Loucy (cell line): ENCODE measurements at regions not wholly inside any gene's neighbourhood (a gene's known extent, or its start where the extent isn't known, plus 50 kb on each side); places are given as distances from the start of the nearest gene placed in this dataset.
A peak's percentile ranks its signal among the peaks of the same experiment; 100 is the strongest.
"Not testable (repeated sequence)": the region's sequence is repeated elsewhere in the genome, so short reads cannot be mapped to it uniquely, and the experiment has no call there.

Experiments used
- H2AFZ ChIP-seq: fragments of 200-600 bp; sonication (generic); 2 replicates; pipeline ENCODE4 v1.6.0; 2016; ENCODE audit warnings: antibody characterized with exemption, mild to moderate bottlenecking, low read length, moderate library complexity
- H3F3A ChIP-seq: fragments of 200-600 bp; 2 replicates; pipeline ENCODE4 v1.6.0; 2016; ENCODE audit warnings: antibody characterized with exemption, low read depth, mild to moderate bottlenecking
- H3K27me3 ChIP-seq: fragments of 200-600 bp; sonication (generic); 2 replicates; pipeline ENCODE4 v1.6.1; 2014; ENCODE audit warnings: low read length, mild to moderate bottlenecking; ENCODE audit not compliant: insufficient read depth, poor library complexity, severe bottlenecking
- H3K36me3 ChIP-seq: fragments of 200-600 bp; sonication (generic); 2 replicates; pipeline ENCODE4 v1.6.1; 2016; ENCODE audit warnings: low read length; ENCODE audit not compliant: insufficient read depth
- H3K4me1 ChIP-seq: fragments of 200-600 bp; sonication (generic); 2 replicates; pipeline ENCODE4 v1.5.1; 2014; ENCODE audit warnings: low read length, mild to moderate bottlenecking; ENCODE audit not compliant: insufficient read depth, poor library complexity, severe bottlenecking
- H3K4me2 ChIP-seq: fragments of 200-600 bp; sonication (generic); 2 replicates; pipeline ENCODE4 v1.6.0; 2014; ENCODE audit warnings: antibody characterized with exemption, low read length, low read depth, mild to moderate bottlenecking; ENCODE audit not compliant: poor library complexity, severe bottlenecking
- H3K4me3 ChIP-seq: fragments of 200-600 bp; sonication (generic); 2 replicates; pipeline ENCODE4 v1.5.1; 2014; ENCODE audit warnings: low read length, mild to moderate bottlenecking, mixed read lengths; ENCODE audit not compliant: poor library complexity, severe bottlenecking
- H3K79me2 ChIP-seq: fragments of 200-600 bp; sonication (generic); 2 replicates; pipeline ENCODE4 v1.6.1; 2014; ENCODE audit warnings: low read length; ENCODE audit not compliant: insufficient read depth
- H3K9ac ChIP-seq: fragments of 200-600 bp; sonication (generic); 2 replicates; pipeline ENCODE4 v1.6.0; 2014; ENCODE audit warnings: mild to moderate bottlenecking, low read depth, low read length, moderate library complexity; ENCODE audit not compliant: poor library complexity, severe bottlenecking
- H3K9me2 ChIP-seq: fragments of 200-600 bp; sonication (generic); replicated peaks from 2 replicates; pipeline ENCODE4 v1.6.1; 2016; ENCODE audit warnings: low read depth, low read length, mixed read lengths
- H3K9me3 ChIP-seq: fragments of 200-600 bp; sonication (generic); 2 replicates; pipeline ENCODE4 v1.6.1; 2014; ENCODE audit warnings: mild to moderate bottlenecking, antibody characterized with exemption, low read length, low read depth; ENCODE audit not compliant: insufficient read depth
- H4K20me1 ChIP-seq: fragments of 200-600 bp; sonication (generic); 2 replicates; pipeline ENCODE4 v1.6.0; 2014; ENCODE audit warnings: antibody characterized with exemption, low read length, mild to moderate bottlenecking; ENCODE audit not compliant: insufficient read depth, poor library complexity, severe bottlenecking
- EZH2phosphoT487 ChIP-seq: fragments of 200-600 bp; IDR thresholded peaks from 2 replicates; pipeline ENCODE4 v1.6.1; 2018; ENCODE audit warnings: antibody characterized with exemption, mild to moderate bottlenecking, moderate library complexity, borderline replicate concordance
- TF ChIP-seq, protein P1 (sequence below): fragments of 200-600 bp; sonication (generic); conservative IDR thresholded peaks from 2 replicates; pipeline ENCODE4 v1.5.1; 2014; ENCODE audit warnings: mild to moderate bottlenecking, antibody characterized with exemption, low read length

DNA sequence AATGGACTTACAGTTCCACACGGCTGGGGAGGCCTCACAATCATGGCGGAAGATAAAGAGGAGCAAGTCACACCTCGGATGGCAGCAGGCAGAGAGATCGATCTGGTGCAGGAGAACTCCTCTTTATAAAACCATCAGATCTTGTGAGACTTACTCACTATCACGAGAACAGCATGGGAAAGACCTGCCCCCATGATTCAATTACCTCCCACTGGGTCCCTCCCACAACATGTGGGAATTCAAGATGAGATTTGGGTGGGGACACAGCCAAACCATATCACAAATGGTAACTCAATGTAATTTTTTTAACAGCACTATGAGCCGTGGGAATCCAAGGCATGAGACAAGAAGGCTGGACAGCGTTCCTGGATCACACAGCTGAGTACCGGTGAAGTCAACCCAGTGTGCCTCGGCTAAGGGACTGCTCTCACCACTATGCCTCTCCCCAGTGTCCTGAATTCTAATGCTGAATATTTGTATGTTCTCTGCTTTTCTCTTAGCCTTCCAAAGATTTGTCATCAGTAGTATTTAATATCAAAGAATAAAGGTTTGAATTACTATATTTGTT, 84.3 kb downstream of the IRS2 start:
- H3K4me2 ChIP-seq, H3K9me3 ChIP-seq, H3K9me2 ChIP-seq, H3K79me2 ChIP-seq, H3K9ac ChIP-seq, H4K20me1 ChIP-seq, H2AFZ ChIP-seq, H3K27me3 ChIP-seq, H3K4me3 ChIP-seq, H3K36me3 ChIP-seq: not testable (repeated sequence)
- peaks cover 46% of the 10 kb centered on the region for H3K4me1 ChIP-seq
- H3F3A ChIP-seq, result peaks cover 13% of the 10 kb centered on the region

- Histone ChIP-seq H2AFZ (no peak overlapping the region), H3K9me3 (peaks cover 7% of the 10 kb centered on the region; the same call in 1 of the 2 replicates), H3F3A (peaks cover 13% of the 10 kb centered on the region), H3K79me2 (no peaks in the 10 kb centered on the region), H3K4me3 (peak overlapping the region; percentile 63), H3K4me1 (peaks cover 38% of the 10 kb centered on the region), H3K9ac (no peak overlapping the region), H3K36me3 (no peaks in the 10 kb centered on the region), H4K20me1 (no peaks in the 10 kb centered on the region), H3K27me3 (no peaks in the 10 kb centered on the region), H3K4me2 (peak overlapping the region; percentile 77), H3K9me2 (no peaks in the 10 kb centered on the region)
- TF ChIP-seq, protein P1, sequence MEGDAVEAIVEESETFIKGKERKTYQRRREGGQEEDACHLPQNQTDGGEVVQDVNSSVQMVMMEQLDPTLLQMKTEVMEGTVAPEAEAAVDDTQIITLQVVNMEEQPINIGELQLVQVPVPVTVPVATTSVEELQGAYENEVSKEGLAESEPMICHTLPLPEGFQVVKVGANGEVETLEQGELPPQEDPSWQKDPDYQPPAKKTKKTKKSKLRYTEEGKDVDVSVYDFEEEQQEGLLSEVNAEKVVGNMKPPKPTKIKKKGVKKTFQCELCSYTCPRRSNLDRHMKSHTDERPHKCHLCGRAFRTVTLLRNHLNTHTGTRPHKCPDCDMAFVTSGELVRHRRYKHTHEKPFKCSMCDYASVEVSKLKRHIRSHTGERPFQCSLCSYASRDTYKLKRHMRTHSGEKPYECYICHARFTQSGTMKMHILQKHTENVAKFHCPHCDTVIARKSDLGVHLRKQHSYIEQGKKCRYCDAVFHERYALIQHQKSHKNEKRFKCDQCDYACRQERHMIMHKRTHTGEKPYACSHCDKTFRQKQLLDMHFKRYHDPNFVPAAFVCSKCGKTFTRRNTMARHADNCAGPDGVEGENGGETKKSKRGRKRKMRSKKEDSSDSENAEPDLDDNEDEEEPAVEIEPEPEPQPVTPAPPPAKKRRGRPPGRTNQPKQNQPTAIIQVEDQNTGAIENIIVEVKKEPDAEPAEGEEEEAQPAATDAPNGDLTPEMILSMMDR, result no peak
- TF ChIP-seq EZH2phosphoT487, result peak; percentile 74
Measured at GRCh38 chr13:109700176-109700575, 86.2 kb downstream of the IRS2 start.

GRCh38 chr13:109699628-109700071, 86.7 kb downstream of the IRS2 start:
- H3K9ac ChIP-seq, result peak overlapping the region; percentile 62
- no peaks in the 10 kb centered on the region for H3K36me3 ChIP-seq
- H3K9me3 ChIP-seq, result peaks cover 7% of the 10 kb centered on the region; the same call in 1 of the 2 replicates
- peak overlapping the region; percentile 63 for H3K4me3 ChIP-seq
- TF ChIP-seq EZH2phosphoT487, result no peak
- TF ChIP-seq, protein P1, result peak; percentile 47
- H3F3A ChIP-seq, result peaks cover 13% of the 10 kb centered on the region
- H4K20me1 ChIP-seq, result no peaks in the 10 kb centered on the region
- no peaks in the 10 kb centered on the region for H3K9me2 ChIP-seq
- no peaks in the 10 kb centered on the region for H3K79me2 ChIP-seq
- H2AFZ ChIP-seq, result no peak overlapping the region
- peak overlapping the region; percentile 77 for H3K4me2 ChIP-seq
- H3K4me1 ChIP-seq, result peaks cover 33% of the 10 kb centered on the region
- H3K27me3 ChIP-seq, result no peaks in the 10 kb centered on the region

DNA sequence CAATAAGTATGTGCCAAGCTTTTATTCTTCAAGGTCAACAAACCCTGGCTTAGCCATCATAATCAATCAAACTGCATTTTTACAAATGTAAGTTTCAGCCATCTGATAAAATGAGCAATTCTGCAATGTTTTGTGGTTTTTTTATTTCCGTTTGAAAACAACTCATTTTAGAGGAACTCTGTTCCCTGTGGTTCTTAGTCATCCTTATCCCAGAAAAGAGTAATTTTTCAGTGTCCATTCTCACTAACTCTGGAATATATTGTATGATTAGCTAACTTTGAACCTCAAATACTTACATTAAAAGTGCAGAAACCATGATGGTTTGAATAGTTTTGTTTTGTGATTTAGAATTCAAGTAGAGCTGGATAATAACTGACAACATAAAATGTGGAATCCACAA, 87.6 kb downstream of the IRS2 start:
- Histone ChIP-seq H3K4me1 (peaks cover 33% of the 10 kb centered on the region), H3K9ac (no peak overlapping the region), H2AFZ (no peak overlapping the region), H4K20me1 (no peaks in the 10 kb centered on the region), H3K9me2 (no peaks in the 10 kb centered on the region), H3K4me2 (no peak overlapping the region), H3K27me3 (no peaks in the 10 kb centered on the region), H3K9me3 (peaks cover 2% of the 10 kb centered on the region; the same call in 1 of the 2 replicates), H3K4me3 (no peak overlapping the region), H3F3A (peaks cover 13% of the 10 kb centered on the region), H3K36me3 (no peaks in the 10 kb centered on the region), H3K79me2 (no peaks in the 10 kb centered on the region)
- TF ChIP-seq, protein P1, result no peak
- no peak for TF ChIP-seq EZH2phosphoT487
